OCI-LY7 (cell line): ENCODE measurements at regions not wholly inside any gene's neighbourhood (a gene's known extent, or its start where the extent isn't known, plus 50 kb on each side); places are given as distances from the start of the nearest gene placed in this dataset.
A peak's percentile ranks its signal among the peaks of the same experiment; 100 is the strongest.

ENCODE experiments used
- BruUV-seq: library from RNA; stranded (reverse); fragments of 400-500 nt; replicated peaks from 2 replicates; lab custom pipeline; 2021; lab: Mats Ljungman, UMichigan
- CTCF ChIA-PET: fragments of 300-600 bp; sonication (Branson Sonifier 250); formaldehyde crosslinking; loops from one replicate; lab custom pipeline; 2022; ENCODE audit warnings: antibody characterized with exemption; ENCODE audit not compliant: unreplicated experiment; lab: Charles Lee
- POLR2A ChIA-PET: fragments of 300-600 bp; sonication (Branson Sonifier 250); formaldehyde crosslinking; loops from one replicate; lab custom pipeline; 2022; ENCODE audit warnings: antibody characterized with exemption; lab: Charles Lee
- DNase-seq: peaks from one replicate; pipeline ENCODE4 v3.0.0-alpha.2; 2015; ENCODE audit warnings: low spot score
- H2AFZ ChIP-seq: fragments of 200-600 bp; sonication (generic), shearing (Covaris generic); 2 replicates; pipeline ENCODE4 v1.6.1; 2014; ENCODE audit warnings: mild to moderate bottlenecking, antibody characterized with exemption, low read length, moderate library complexity
- H3K27ac ChIP-seq: fragments of 200-600 bp; sonication (generic); 2 replicates; pipeline ENCODE4 v1.5.1; 2014; ENCODE audit warnings: mixed run types, low read depth, mild to moderate bottlenecking, moderate library complexity, low read length, inconsistent platforms; ENCODE audit not compliant: poor library complexity, severe bottlenecking
- H3K36me3 ChIP-seq: fragments of 200-600 bp; sonication (generic); 2 replicates; pipeline ENCODE4 v1.6.1; 2014; ENCODE audit warnings: mild to moderate bottlenecking, antibody characterized with exemption, low read length, moderate library complexity, mixed read lengths; ENCODE audit not compliant: insufficient read depth
- H3K4me1 ChIP-seq: fragments of 200-600 bp; sonication (generic); 2 replicates; pipeline ENCODE4 v1.5.1; 2014; ENCODE audit warnings: mild to moderate bottlenecking, low read length; ENCODE audit not compliant: insufficient read depth, poor library complexity, severe bottlenecking
- H3K4me2 ChIP-seq: fragments of 200-600 bp; sonication (generic); 2 replicates; pipeline ENCODE4 v1.6.1; 2014; ENCODE audit warnings: mild to moderate bottlenecking, low read length
- H3K4me3 ChIP-seq: fragments of 200-600 bp; sonication (generic); 2 replicates; pipeline ENCODE4 v1.5.1; 2014; ENCODE audit warnings: mild to moderate bottlenecking, low read depth, low read length; ENCODE audit not compliant: poor library complexity, severe bottlenecking
- H3K79me2 ChIP-seq: fragments of 200-600 bp; sonication (generic); 2 replicates; pipeline ENCODE4 v1.6.1; 2016; ENCODE audit warnings: low read depth, mild to moderate bottlenecking, low read length, moderate library complexity, mixed read lengths; ENCODE audit not compliant: insufficient read depth
- H3K9me2 ChIP-seq: fragments of 200-600 bp; sonication (generic); 2 replicates; pipeline ENCODE4 v1.6.1; 2016; ENCODE audit warnings: mild to moderate bottlenecking, low read length, mixed read lengths; ENCODE audit not compliant: insufficient read depth
- H3K9me3 ChIP-seq: fragments of 200-600 bp; sonication (generic); 2 replicates; pipeline ENCODE4 v1.6.1; 2014; ENCODE audit warnings: mild to moderate bottlenecking, mixed run types, low read length, mixed read lengths
- H4K20me1 ChIP-seq: fragments of 200-600 bp; sonication (generic); 2 replicates; pipeline ENCODE4 v1.6.1; 2014; ENCODE audit warnings: mild to moderate bottlenecking, antibody characterized with exemption, low read length, moderate library complexity, mixed read lengths; ENCODE audit not compliant: insufficient read depth
- CTCF ChIP-seq: fragments of 200-600 bp; sonication (generic); conservative IDR thresholded peaks from 2 replicates; pipeline ENCODE4 v1.5.1; 2014; ENCODE audit warnings: mild to moderate bottlenecking, antibody characterized with exemption, low read length, moderate library complexity, mixed read lengths
- EZH2phosphoT487 ChIP-seq: fragments of 200-600 bp; sonication (generic); IDR thresholded peaks from 2 replicates; pipeline ENCODE4 v1.6.1; 2018; ENCODE audit warnings: low read depth, borderline replicate concordance, mild to moderate bottlenecking, mixed run types, antibody characterized with exemption, low read length, moderate library complexity, mixed read lengths
- intact Hi-C: fragments of 100-400 bp; cut with micrococcal nuclease; formaldehyde crosslinking; loops from one replicate; pipeline ENCODE4 v1.10.0; 2022; ENCODE audit not compliant: unreplicated experiment

- no peak overlapping the region for H3K27ac ChIP-seq
- ChIA-PET POLR2A (interaction anchor here (1.4 kb wide), 1 partner anchor 11 kb away, joined by 12 read pairs; no protein-coding TSS in a partner anchor), CTCF (interaction anchor here (0.8 to 0.9 kb wide), 2 partner anchors 17 to 177 kb away, joined by 3 read pairs; no protein-coding TSS in a partner anchor)
- no peaks in the 10 kb centered on the region for H4K20me1 ChIP-seq
- no peaks in the 10 kb centered on the region for H3K79me2 ChIP-seq
- H3K9me3 ChIP-seq, result no peaks in the 10 kb centered on the region
- no TSS peak for BruUV-seq
- intact Hi-C loops, result no loop called here
- peak overlapping the region; percentile 95 for H2AFZ ChIP-seq
- no peak for DNase-seq
- peak overlapping the region; percentile 23 for H3K4me2 ChIP-seq
- H3K4me1 ChIP-seq, result peaks cover 27% of the 10 kb centered on the region
- H3K9me2 ChIP-seq, result no peaks in the 10 kb centered on the region
- H3K36me3 ChIP-seq, result no peaks in the 10 kb centered on the region
- H3K4me3 ChIP-seq, result no peak overlapping the region
- 0 out of 2 replicates have a peak, but pooled peaks have one; percentile 5 for TF ChIP-seq CTCF
- no peak for TF ChIP-seq EZH2phosphoT487
Observed at GRCh38 chr17:71402661-71403141, 718.1 kb upstream of the SOX9 start.

- H3K27ac ChIP-seq, result no peak overlapping the region
- no peak for DNase-seq
- H3K4me3 ChIP-seq, result no peak overlapping the region
- H4K20me1 ChIP-seq, result no peaks in the 10 kb centered on the region
- H3K36me3 ChIP-seq, result no peaks in the 10 kb centered on the region
- H3K9me3 ChIP-seq, result no peaks in the 10 kb centered on the region
- intact Hi-C loops, result no loop called here
- TF ChIP-seq CTCF (no peak), EZH2phosphoT487 (no peak)
- H3K4me2 ChIP-seq, result no peak overlapping the region
- H3K9me2 ChIP-seq, result no peaks in the 10 kb centered on the region
- BruUV-seq, result no TSS peak
- H2AFZ ChIP-seq, result peak overlapping the region; percentile 2; the same call in 1 of the 2 replicates
- POLR2A ChIA-PET, result no interaction called here
- no peaks in the 10 kb centered on the region for H3K79me2 ChIP-seq
- peaks cover 30% of the 10 kb centered on the region for H3K4me1 ChIP-seq
- CTCF ChIA-PET, result no interaction called here
Observed at GRCh38 chr17:71405101-71405500, 715.7 kb upstream of the SOX9 start.

- intact Hi-C loops, result no loop called here
- ChIA-PET CTCF (no interaction called here), POLR2A (interaction anchor here (0.6 to 2.3 kb wide), 7 partner anchors 12 to 123 kb away, joined by 3 to 12 read pairs (median 3); no protein-coding TSS in a partner anchor)
- H3K27ac ChIP-seq, result no peak overlapping the region
- no peaks in the 10 kb centered on the region for H4K20me1 ChIP-seq
- peak overlapping the region; percentile 0; the same call in 1 of the 2 replicates for H3K4me2 ChIP-seq
- H3K4me1 ChIP-seq, result peaks cover 36% of the 10 kb centered on the region
- H3K36me3 ChIP-seq, result no peaks in the 10 kb centered on the region
- no peaks in the 10 kb centered on the region for H3K9me2 ChIP-seq
- no peak for TF ChIP-seq CTCF
- no peak for TF ChIP-seq EZH2phosphoT487
- H2AFZ ChIP-seq, result peak overlapping the region; percentile 21; the same call in 1 of the 2 replicates
- no peak for DNase-seq
- H3K79me2 ChIP-seq, result no peaks in the 10 kb centered on the region
- no TSS peak for BruUV-seq
- no peaks in the 10 kb centered on the region for H3K9me3 ChIP-seq
- no peak overlapping the region for H3K4me3 ChIP-seq
Observed at GRCh38 chr17:71407981-71408380, 712.8 kb upstream of the SOX9 start.
